ENCODE measurements at regions not wholly inside any gene's neighbourhood (a gene's known extent, or its start where the extent isn't known, plus 50 kb on each side); places are given as distances from the start of the nearest gene placed in this dataset.

- Histone ChIP-seq H3K36me3 (ENCODE audit: control insufficient read depth, insufficient read depth, low read length) (no peaks in the 10 kb centered on the region), H3K27ac (ENCODE audit: low read depth, low read length, severe bottlenecking) (no peak overlapping the region), H3K9me3 (ENCODE audit: control insufficient read depth, low read length) (no peaks in the 10 kb centered on the region)
These were observed 126.7 kb downstream of the FOXD2 start for GRCh38 chr1:47564570-47564969.

GRCh38 chr1:47565092-47565491, 127.2 kb downstream of the FOXD2 start:
- no peak overlapping the region for H3K27ac ChIP-seq (ENCODE audit: low read depth, low read length, severe bottlenecking)
- peaks cover 34% of the 10 kb centered on the region for H3K4me1 ChIP-seq (ENCODE audit: control insufficient read depth, insufficient read depth, low read length, poor library complexity, severe bottlenecking)
- WGBS, 2 experiments (ENCODE audit: insufficient coverage in 2 of 2), result 100% methylated on average over 1 of the region's 2 CpGs; no CpG with 5 or more reads in 1 of the 2 experiments
- no peaks in the 10 kb centered on the region for H3K9me3 ChIP-seq (ENCODE audit: control insufficient read depth, low read length)
- no peaks in the 10 kb centered on the region for H3K36me3 ChIP-seq (ENCODE audit: control insufficient read depth, insufficient read depth, low read length)
- H3K4me3 ChIP-seq (ENCODE audit: extremely low read depth, insufficient read depth, low read length, poor library complexity, severe bottlenecking), result no peak overlapping the region

More at GRCh38 chr1:47564570-47564969, 126.7 kb downstream of the FOXD2 start:
- Histone ChIP-seq H3K4me3 (ENCODE audit: extremely low read depth, insufficient read depth, low read length, poor library complexity, severe bottlenecking) (no peak overlapping the region), H3K4me1 (ENCODE audit: control insufficient read depth, insufficient read depth, low read length, poor library complexity, severe bottlenecking) (peaks cover 31% of the 10 kb centered on the region)

- Histone ChIP-seq H3K4me1 (ENCODE audit: control insufficient read depth, insufficient read depth, low read length, poor library complexity, severe bottlenecking) (peaks cover 40% of the 10 kb centered on the region), H3K4me3 (ENCODE audit: extremely low read depth, insufficient read depth, low read length, poor library complexity, severe bottlenecking) (no peak overlapping the region), H3K27ac (ENCODE audit: low read depth, low read length, severe bottlenecking) (no peak overlapping the region), H3K36me3 (ENCODE audit: control insufficient read depth, insufficient read depth, low read length) (no peaks in the 10 kb centered on the region), H3K9me3 (ENCODE audit: control insufficient read depth, low read length) (no peaks in the 10 kb centered on the region)
- 83 to 90% methylated on average over 7 to 8 of the region's 8 CpGs for WGBS, 2 experiments (ENCODE audit: insufficient coverage in 2 of 2)
These were observed 127.8 kb downstream of the FOXD2 start for GRCh38 chr1:47565676-47566075.

GRCh38 chr1:47568763-47569162, 130.9 kb downstream of the FOXD2 start:
- WGBS, 2 experiments (ENCODE audit: insufficient coverage in 2 of 2), result 73 to 95% methylated on average over 3 to 5 of the region's 5 CpGs
- no peaks in the 10 kb centered on the region for H3K9me3 ChIP-seq (ENCODE audit: control insufficient read depth, low read length)

GRCh38 chr1:47569261-47569660, 131.4 kb downstream of the FOXD2 start:
- 100% methylated on average over 1 of the region's 5 CpGs; no CpG with 5 or more reads in 1 of the 2 experiments for WGBS, 2 experiments (ENCODE audit: insufficient coverage in 2 of 2)
- no peak overlapping the region for H3K27ac ChIP-seq (ENCODE audit: low read depth, low read length, severe bottlenecking)

More at GRCh38 chr1:47568763-47569162, 130.9 kb downstream of the FOXD2 start:
- no peak overlapping the region for H3K4me3 ChIP-seq (ENCODE audit: extremely low read depth, insufficient read depth, low read length, poor library complexity, severe bottlenecking)
- H3K4me1 ChIP-seq (ENCODE audit: control insufficient read depth, insufficient read depth, low read length, poor library complexity, severe bottlenecking), result peaks cover 34% of the 10 kb centered on the region
- no peak overlapping the region for H3K27ac ChIP-seq (ENCODE audit: low read depth, low read length, severe bottlenecking)
- H3K36me3 ChIP-seq (ENCODE audit: control insufficient read depth, insufficient read depth, low read length), result no peaks in the 10 kb centered on the region

GRCh38 chr1:47569681-47570470, 132.0 kb downstream of the FOXD2 start:
- H3K36me3 ChIP-seq (ENCODE audit: control insufficient read depth, insufficient read depth, low read length), result no peaks in the 10 kb centered on the region
- H3K4me1 ChIP-seq (ENCODE audit: control insufficient read depth, insufficient read depth, low read length, poor library complexity, severe bottlenecking), result peaks cover 35% of the 10 kb centered on the region
- H3K4me3 ChIP-seq (ENCODE audit: extremely low read depth, insufficient read depth, low read length, poor library complexity, severe bottlenecking), result no peak overlapping the region
- peak overlapping the region; percentile 13 for H3K27ac ChIP-seq (ENCODE audit: low read depth, low read length, severe bottlenecking)
- 75 to 87% methylated on average over 3 to 4 of the region's 9 CpGs for WGBS, 2 experiments (ENCODE audit: insufficient coverage in 2 of 2)
- H3K9me3 ChIP-seq (ENCODE audit: control insufficient read depth, low read length), result no peaks in the 10 kb centered on the region

More at GRCh38 chr1:47569261-47569660, 131.4 kb downstream of the FOXD2 start:
- no peak overlapping the region for H3K4me3 ChIP-seq (ENCODE audit: extremely low read depth, insufficient read depth, low read length, poor library complexity, severe bottlenecking)
- peaks cover 36% of the 10 kb centered on the region for H3K4me1 ChIP-seq (ENCODE audit: control insufficient read depth, insufficient read depth, low read length, poor library complexity, severe bottlenecking)
- H3K36me3 ChIP-seq (ENCODE audit: control insufficient read depth, insufficient read depth, low read length), result no peaks in the 10 kb centered on the region
- no peaks in the 10 kb centered on the region for H3K9me3 ChIP-seq (ENCODE audit: control insufficient read depth, low read length)

GRCh38 chr1:47571161-47571560, 133.3 kb downstream of the FOXD2 start:
- WGBS, 2 experiments (ENCODE audit: insufficient coverage in 2 of 2), result 88 to 100% methylated on average over 1 of the region's 5 CpGs
- no peaks in the 10 kb centered on the region for H3K9me3 ChIP-seq (ENCODE audit: control insufficient read depth, low read length)
- H3K4me3 ChIP-seq (ENCODE audit: extremely low read depth, insufficient read depth, low read length, poor library complexity, severe bottlenecking), result no peak overlapping the region
- no peaks in the 10 kb centered on the region for H3K36me3 ChIP-seq (ENCODE audit: control insufficient read depth, insufficient read depth, low read length)
- peaks cover 39% of the 10 kb centered on the region for H3K4me1 ChIP-seq (ENCODE audit: control insufficient read depth, insufficient read depth, low read length, poor library complexity, severe bottlenecking)
- H3K27ac ChIP-seq (ENCODE audit: low read depth, low read length, severe bottlenecking), result no peak overlapping the region

GRCh38 chr1:47571952-47572351, 134.1 kb downstream of the FOXD2 start:
- Histone ChIP-seq H3K27ac (ENCODE audit: low read depth, low read length, severe bottlenecking) (no peak overlapping the region), H3K36me3 (ENCODE audit: control insufficient read depth, insufficient read depth, low read length) (no peaks in the 10 kb centered on the region), H3K9me3 (ENCODE audit: control insufficient read depth, low read length) (no peaks in the 10 kb centered on the region), H3K4me1 (ENCODE audit: control insufficient read depth, insufficient read depth, low read length, poor library complexity, severe bottlenecking) (peaks cover 46% of the 10 kb centered on the region), H3K4me3 (ENCODE audit: extremely low read depth, insufficient read depth, low read length, poor library complexity, severe bottlenecking) (no peak overlapping the region)
- WGBS, 2 experiments (ENCODE audit: insufficient coverage in 2 of 2), result 93 to 100% methylated on average over 2 of the region's 2 CpGs

- Histone ChIP-seq H3K4me1 (ENCODE audit: control insufficient read depth, insufficient read depth, low read length, poor library complexity, severe bottlenecking) (peaks cover 55% of the 10 kb centered on the region), H3K36me3 (ENCODE audit: control insufficient read depth, insufficient read depth, low read length) (no peaks in the 10 kb centered on the region), H3K4me3 (ENCODE audit: extremely low read depth, insufficient read depth, low read length, poor library complexity, severe bottlenecking) (no peak overlapping the region), H3K9me3 (ENCODE audit: control insufficient read depth, low read length) (no peaks in the 10 kb centered on the region), H3K27ac (ENCODE audit: low read depth, low read length, severe bottlenecking) (no peak overlapping the region)
- WGBS, 2 experiments (ENCODE audit: insufficient coverage in 2 of 2), result 47 to 64% methylated on average over 3 to 11 of the region's 13 CpGs
These were observed 135.0 kb downstream of the FOXD2 start for GRCh38 chr1:47572731-47573430.

GRCh38 chr1:47574451-47575165, 136.8 kb downstream of the FOXD2 start:
- no peak overlapping the region for H3K27ac ChIP-seq (ENCODE audit: low read depth, low read length, severe bottlenecking)
- H3K9me3 ChIP-seq (ENCODE audit: control insufficient read depth, low read length), result no peaks in the 10 kb centered on the region
- WGBS, 2 experiments (ENCODE audit: insufficient coverage in 2 of 2), result 88 to 94% methylated on average over 13 to 14 of the region's 15 CpGs
- no peaks in the 10 kb centered on the region for H3K36me3 ChIP-seq (ENCODE audit: control insufficient read depth, insufficient read depth, low read length)
- H3K4me1 ChIP-seq (ENCODE audit: control insufficient read depth, insufficient read depth, low read length, poor library complexity, severe bottlenecking), result peaks cover 63% of the 10 kb centered on the region
- no peak overlapping the region for H3K4me3 ChIP-seq (ENCODE audit: extremely low read depth, insufficient read depth, low read length, poor library complexity, severe bottlenecking)

Measured in mesodermal cell (in vitro differentiated cells).